AG04449 (cell line): ENCODE measurements at regions not wholly inside any gene's neighbourhood (a gene's known extent, or its start where the extent isn't known, plus 50 kb on each side); places are given as distances from the start of the nearest gene placed in this dataset.

Source experiments
- CTCF ChIA-PET: fragments of 350-600 bp; formaldehyde crosslinking; extraction: SDS; loops from one replicate; lab custom pipeline; 2021; ENCODE audit warnings: antibody characterized with exemption; lab: Yijun Ruan, JAX
- POLR2A ChIA-PET: fragments of 400-600, 350-600 bp; formaldehyde crosslinking; extraction: SDS; loops from one replicate; lab custom pipeline; 2020; ENCODE audit warnings: antibody characterized with exemption, inconsistent platforms; lab: Yijun Ruan, JAX
- DNase-seq: peaks from one replicate; pipeline ENCODE4 v3.0.0-alpha.2; 2010; ENCODE audit warnings: low read depth, low spot score
- H3K4me3 ChIP-seq: 2 replicates; pipeline ENCODE4 v1.5.1; 2011; ENCODE audit warnings: low read depth, mild to moderate bottlenecking, control low read depth, low read length
- CTCF ChIP-seq: IDR thresholded peaks from one replicate; pipeline ENCODE4 v1.5.1; 2011; ENCODE audit warnings: mild to moderate bottlenecking, moderate library complexity, low read length, control low read depth, inconsistent platforms; ENCODE audit not compliant: insufficient read depth; ENCODE audit errors: missing control alignments

- ChIA-PET POLR2A (no interaction called here), CTCF (interaction anchor here (3.5 kb wide), 1 partner anchor 11 kb away, joined by 31 read pairs; no protein-coding TSS in a partner anchor)
- TF ChIP-seq CTCF, result no peak
- no peak for DNase-seq
- no peak overlapping the region for H3K4me3 ChIP-seq
These were observed 119.1 kb upstream of the XYLT1 start for GRCh38 chr16:17589898-17590297.

- no peak overlapping the region for H3K4me3 ChIP-seq
- DNase-seq, result no peak
- ChIA-PET CTCF (interaction anchor here (1.1 to 1.2 kb wide), 4 partner anchors 8 to 118 kb away, joined by 3 to 4 read pairs (median 4); no protein-coding TSS in a partner anchor), POLR2A (no interaction called here)
- TF ChIP-seq CTCF, result no peak
These were observed 114.8 kb upstream of the XYLT1 start for GRCh38 chr16:17585449-17586074.

- CTCF ChIA-PET, result interaction anchor here (0.5 to 9.2 kb wide), 51 partner anchors 9 to 716 kb away, joined by 3 to 213 read pairs (median 4); partner anchors contain the start of gene XYLT1
- no peak overlapping the region; the same call in 1 of the 2 replicates for H3K4me3 ChIP-seq
- peak; percentile 88 for TF ChIP-seq CTCF
- POLR2A ChIA-PET, result interaction anchor here (1.0 kb wide), 1 partner anchor 111 kb away, joined by 3 read pairs; no protein-coding TSS in a partner anchor
- DNase-seq, result peak; percentile 59
These were observed 108.5 kb upstream of the XYLT1 start for GRCh38 chr16:17578981-17579874.

GRCh38 chr16:17574256-17574655, 103.5 kb upstream of the XYLT1 start:
- no peak overlapping the region for H3K4me3 ChIP-seq
- CTCF ChIA-PET, result interaction anchor here (1.2 to 9.2 kb wide), 3 partner anchors 17 to 97 kb away, joined by 3 to 213 read pairs (median 154); partner anchors contain the start of gene XYLT1
- POLR2A ChIA-PET, result no interaction called here
- no peak for DNase-seq
- TF ChIP-seq CTCF, result no peak

GRCh38 chr16:17572145-17572544, 101.4 kb upstream of the XYLT1 start:
- no peak overlapping the region for H3K4me3 ChIP-seq
- DNase-seq, result no peak
- POLR2A ChIA-PET, result no interaction called here
- CTCF ChIA-PET, result interaction anchor here (1.9 to 8.1 kb wide), 4 partner anchors 8 to 97 kb away, joined by 5 to 59 read pairs (median 12); no protein-coding TSS in a partner anchor
- no peak for TF ChIP-seq CTCF
